PC-9 (cell line): ENCODE measurements at regions not wholly inside any gene's neighbourhood (a gene's known extent, or its start where the extent isn't known, plus 50 kb on each side); places are given as distances from the start of the nearest gene placed in this dataset.

Source experiments
- EZH2 ChIP-seq: fragments of 200-600 bp; sonication (generic); IDR thresholded peaks from 2 replicates; pipeline ENCODE4 v1.8.0; 2017; ENCODE audit warnings: antibody characterized with exemption, low read depth
- TF ChIP-seq, protein P1 (sequence below): fragments of 200-600 bp; sonication (generic); conservative IDR thresholded peaks from 2 replicates; pipeline ENCODE4 v1.6.1; 2017; ENCODE audit warnings: mixed run types, antibody characterized with exemption, mild to moderate bottlenecking, moderate library complexity

DNA sequence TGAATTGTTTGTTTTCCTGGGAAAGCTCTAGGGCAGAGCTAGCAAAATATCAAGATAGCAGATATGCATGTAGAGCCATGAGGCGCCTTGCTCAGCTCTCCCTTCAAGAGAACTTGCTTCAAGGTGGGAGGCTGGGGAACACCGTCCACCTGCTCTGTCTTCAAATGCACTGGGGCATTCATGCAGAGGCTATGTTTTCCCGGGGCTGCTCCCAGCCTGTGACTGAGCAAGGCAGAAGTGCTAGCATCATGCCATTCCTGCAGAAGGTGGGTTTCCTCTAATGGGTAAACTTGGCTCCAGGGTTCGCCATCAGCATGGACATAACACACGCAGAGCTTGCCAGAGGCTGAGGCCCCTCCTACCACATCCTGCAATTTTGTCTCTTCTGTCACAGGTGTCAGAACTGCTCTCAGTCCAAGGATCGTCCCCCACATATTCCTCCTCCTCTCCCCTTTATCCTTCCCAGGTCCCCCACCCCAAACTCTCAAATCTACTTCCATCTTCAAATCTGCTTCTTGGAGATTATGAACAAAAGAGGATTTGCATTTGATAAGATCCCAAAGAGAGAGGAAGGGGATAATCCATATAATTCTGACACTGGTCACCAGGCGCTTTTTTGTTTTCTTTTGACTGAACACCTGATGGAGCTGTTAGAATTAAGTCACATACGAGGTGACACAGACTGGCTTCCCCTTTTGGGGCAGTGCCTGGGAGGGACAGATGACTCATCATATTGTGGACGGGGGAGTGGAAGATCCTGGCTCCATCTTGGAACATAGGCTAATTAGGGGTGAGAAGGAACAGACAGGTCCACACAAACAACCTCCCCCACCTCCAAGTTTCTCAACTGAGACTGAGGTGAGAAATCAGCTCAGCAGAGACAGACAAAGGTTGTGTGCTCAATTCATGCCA is 85.0 kb upstream of the TAF11L2 start:
- TF ChIP-seq, protein P1, sequence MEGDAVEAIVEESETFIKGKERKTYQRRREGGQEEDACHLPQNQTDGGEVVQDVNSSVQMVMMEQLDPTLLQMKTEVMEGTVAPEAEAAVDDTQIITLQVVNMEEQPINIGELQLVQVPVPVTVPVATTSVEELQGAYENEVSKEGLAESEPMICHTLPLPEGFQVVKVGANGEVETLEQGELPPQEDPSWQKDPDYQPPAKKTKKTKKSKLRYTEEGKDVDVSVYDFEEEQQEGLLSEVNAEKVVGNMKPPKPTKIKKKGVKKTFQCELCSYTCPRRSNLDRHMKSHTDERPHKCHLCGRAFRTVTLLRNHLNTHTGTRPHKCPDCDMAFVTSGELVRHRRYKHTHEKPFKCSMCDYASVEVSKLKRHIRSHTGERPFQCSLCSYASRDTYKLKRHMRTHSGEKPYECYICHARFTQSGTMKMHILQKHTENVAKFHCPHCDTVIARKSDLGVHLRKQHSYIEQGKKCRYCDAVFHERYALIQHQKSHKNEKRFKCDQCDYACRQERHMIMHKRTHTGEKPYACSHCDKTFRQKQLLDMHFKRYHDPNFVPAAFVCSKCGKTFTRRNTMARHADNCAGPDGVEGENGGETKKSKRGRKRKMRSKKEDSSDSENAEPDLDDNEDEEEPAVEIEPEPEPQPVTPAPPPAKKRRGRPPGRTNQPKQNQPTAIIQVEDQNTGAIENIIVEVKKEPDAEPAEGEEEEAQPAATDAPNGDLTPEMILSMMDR, result no peak
- TF ChIP-seq EZH2, result no peak
